HCT116 (cell line): ENCODE measurements at regions not wholly inside any gene's neighbourhood (a gene's known extent, or its start where the extent isn't known, plus 50 kb on each side); places are given as distances from the start of the nearest gene placed in this dataset.

Experiments used
- EZH2phosphoT487 ChIP-seq: fragments of 200-600 bp; IDR thresholded peaks from 2 replicates; pipeline ENCODE4 v1.6.1; 2018; ENCODE audit warnings: antibody characterized with exemption, borderline replicate concordance
- JUND ChIP-seq: IDR thresholded peaks from 2 replicates; pipeline ENCODE4 v1.6.1; 2012
- POLR2A ChIP-seq: IDR thresholded peaks from 2 replicates; pipeline ENCODE4 v1.7.0; 2011; ENCODE audit warnings: borderline replicate concordance; ENCODE audit not compliant: insufficient read depth, insufficient read length; ENCODE audit errors: extremely low read depth
- POLR2AphosphoS5 ChIP-seq: IDR thresholded peaks from 2 replicates; pipeline ENCODE4 v1.6.1; 2011; ENCODE audit warnings: mild to moderate bottlenecking, low read depth, low read length, moderate library complexity
- SIN3A ChIP-seq: IDR thresholded peaks from 2 replicates; pipeline ENCODE4 v1.6.1; 2012; ENCODE audit warnings: low read depth
- SRF ChIP-seq: IDR thresholded peaks from 2 replicates; pipeline ENCODE4 v1.6.1; 2012; ENCODE audit warnings: low read depth
- TCF7L2 ChIP-seq: IDR thresholded peaks from 2 replicates; pipeline ENCODE4 v1.7.0; 2011; ENCODE audit warnings: borderline replicate concordance, inconsistent platforms; ENCODE audit not compliant: insufficient read depth, insufficient read length; ENCODE audit errors: extremely low read depth
- YY1 ChIP-seq: IDR thresholded peaks from 2 replicates; pipeline ENCODE4 v1.6.1; 2011; ENCODE audit warnings: low read length, low read depth, moderate library complexity, mild to moderate bottlenecking; ENCODE audit not compliant: insufficient replicate concordance; ENCODE audit errors: extremely low read depth
- ZNF274 ChIP-seq: fragments of 200-500 bp; sonication (Bioruptor generic); IDR thresholded peaks from 2 replicates; pipeline ENCODE4 v1.6.1; 2014; ENCODE audit warnings: mild to moderate bottlenecking, low read depth, low read length, inconsistent platforms
- TF ChIP-seq, protein P1 (sequence below): IDR thresholded peaks from 2 replicates; pipeline ENCODE4 v1.6.1; 2012
- TF ChIP-seq, protein P2 (sequence below), 3 experiments: fragments of 200-600 bp in 1 of 3; sonication (generic) in 1 of 3; IDR thresholded peaks in 2 of 3; conservative IDR thresholded peaks in 1 of 3; 2 replicates each; pipeline ENCODE4 v1.5.1; 2012 to 2017; ENCODE audit warnings: low read depth in 2 of 3, low read length in 2 of 3, antibody characterized with exemption in 1 of 3, borderline replicate concordance in 1 of 3, control low read depth in 1 of 3, mild to moderate bottlenecking in 1 of 3, mixed read lengths in 1 of 3, mixed run types in 1 of 3, moderate library complexity in 1 of 3; ENCODE audit not compliant: insufficient read depth in 1 of 3
- TF ChIP-seq, protein P3 (sequence below): IDR thresholded peaks from 2 replicates; pipeline ENCODE4 v1.6.1; 2012
- TF ChIP-seq, protein P4 (sequence below): IDR thresholded peaks from 2 replicates; pipeline ENCODE4 v1.6.1; 2012; ENCODE audit warnings: low read depth

DNA sequence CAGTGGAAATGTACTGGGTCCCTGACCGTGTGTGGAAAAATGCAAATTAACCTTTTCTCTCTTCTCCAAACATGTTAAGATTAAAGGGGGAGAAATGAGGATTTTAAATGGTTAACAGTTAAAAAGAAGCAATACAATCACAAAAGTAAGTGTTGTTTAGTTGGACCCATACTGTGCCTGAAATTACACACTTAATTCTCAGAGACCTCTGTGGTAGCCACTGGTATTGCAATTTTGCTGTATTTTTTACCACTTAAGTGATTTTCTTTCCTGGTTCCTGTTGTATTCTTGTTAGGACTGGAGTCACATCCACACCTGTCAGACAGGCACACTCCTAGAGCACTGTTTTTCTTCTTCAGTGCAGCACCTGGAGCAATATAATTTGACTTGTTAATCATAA, 179.6 kb upstream of the PDGFD start:
- TF ChIP-seq, protein P1, sequence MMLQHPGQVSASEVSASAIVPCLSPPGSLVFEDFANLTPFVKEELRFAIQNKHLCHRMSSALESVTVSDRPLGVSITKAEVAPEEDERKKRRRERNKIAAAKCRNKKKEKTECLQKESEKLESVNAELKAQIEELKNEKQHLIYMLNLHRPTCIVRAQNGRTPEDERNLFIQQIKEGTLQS: no peak
- TF ChIP-seq, protein P2, sequence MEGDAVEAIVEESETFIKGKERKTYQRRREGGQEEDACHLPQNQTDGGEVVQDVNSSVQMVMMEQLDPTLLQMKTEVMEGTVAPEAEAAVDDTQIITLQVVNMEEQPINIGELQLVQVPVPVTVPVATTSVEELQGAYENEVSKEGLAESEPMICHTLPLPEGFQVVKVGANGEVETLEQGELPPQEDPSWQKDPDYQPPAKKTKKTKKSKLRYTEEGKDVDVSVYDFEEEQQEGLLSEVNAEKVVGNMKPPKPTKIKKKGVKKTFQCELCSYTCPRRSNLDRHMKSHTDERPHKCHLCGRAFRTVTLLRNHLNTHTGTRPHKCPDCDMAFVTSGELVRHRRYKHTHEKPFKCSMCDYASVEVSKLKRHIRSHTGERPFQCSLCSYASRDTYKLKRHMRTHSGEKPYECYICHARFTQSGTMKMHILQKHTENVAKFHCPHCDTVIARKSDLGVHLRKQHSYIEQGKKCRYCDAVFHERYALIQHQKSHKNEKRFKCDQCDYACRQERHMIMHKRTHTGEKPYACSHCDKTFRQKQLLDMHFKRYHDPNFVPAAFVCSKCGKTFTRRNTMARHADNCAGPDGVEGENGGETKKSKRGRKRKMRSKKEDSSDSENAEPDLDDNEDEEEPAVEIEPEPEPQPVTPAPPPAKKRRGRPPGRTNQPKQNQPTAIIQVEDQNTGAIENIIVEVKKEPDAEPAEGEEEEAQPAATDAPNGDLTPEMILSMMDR (IDR thresholded peaks at IDR 0.05 in 2 of 3, conservative IDR thresholded peaks at IDR 0.05 in 1 of 3; ENCODE audit: borderline replicate concordance in 1 of 3, insufficient read depth in 1 of 3, low read depth in 2 of 3, low read length in 2 of 3): peak in 2 of 3 experiments; percentile 36 to 48; a peak in 3 of 6 replicates
- TF ChIP-seq ZNF274 (no peak), POLR2AphosphoS5 (no peak), EZH2phosphoT487 (no peak), JUND (no peak), YY1 (no peak), TCF7L2 (no peak), POLR2A (no peak), SIN3A (no peak), SRF (no peak)
- TF ChIP-seq, protein P3, sequence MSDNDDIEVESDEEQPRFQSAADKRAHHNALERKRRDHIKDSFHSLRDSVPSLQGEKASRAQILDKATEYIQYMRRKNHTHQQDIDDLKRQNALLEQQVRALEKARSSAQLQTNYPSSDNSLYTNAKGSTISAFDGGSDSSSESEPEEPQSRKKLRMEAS: no peak
- TF ChIP-seq, protein P4, sequence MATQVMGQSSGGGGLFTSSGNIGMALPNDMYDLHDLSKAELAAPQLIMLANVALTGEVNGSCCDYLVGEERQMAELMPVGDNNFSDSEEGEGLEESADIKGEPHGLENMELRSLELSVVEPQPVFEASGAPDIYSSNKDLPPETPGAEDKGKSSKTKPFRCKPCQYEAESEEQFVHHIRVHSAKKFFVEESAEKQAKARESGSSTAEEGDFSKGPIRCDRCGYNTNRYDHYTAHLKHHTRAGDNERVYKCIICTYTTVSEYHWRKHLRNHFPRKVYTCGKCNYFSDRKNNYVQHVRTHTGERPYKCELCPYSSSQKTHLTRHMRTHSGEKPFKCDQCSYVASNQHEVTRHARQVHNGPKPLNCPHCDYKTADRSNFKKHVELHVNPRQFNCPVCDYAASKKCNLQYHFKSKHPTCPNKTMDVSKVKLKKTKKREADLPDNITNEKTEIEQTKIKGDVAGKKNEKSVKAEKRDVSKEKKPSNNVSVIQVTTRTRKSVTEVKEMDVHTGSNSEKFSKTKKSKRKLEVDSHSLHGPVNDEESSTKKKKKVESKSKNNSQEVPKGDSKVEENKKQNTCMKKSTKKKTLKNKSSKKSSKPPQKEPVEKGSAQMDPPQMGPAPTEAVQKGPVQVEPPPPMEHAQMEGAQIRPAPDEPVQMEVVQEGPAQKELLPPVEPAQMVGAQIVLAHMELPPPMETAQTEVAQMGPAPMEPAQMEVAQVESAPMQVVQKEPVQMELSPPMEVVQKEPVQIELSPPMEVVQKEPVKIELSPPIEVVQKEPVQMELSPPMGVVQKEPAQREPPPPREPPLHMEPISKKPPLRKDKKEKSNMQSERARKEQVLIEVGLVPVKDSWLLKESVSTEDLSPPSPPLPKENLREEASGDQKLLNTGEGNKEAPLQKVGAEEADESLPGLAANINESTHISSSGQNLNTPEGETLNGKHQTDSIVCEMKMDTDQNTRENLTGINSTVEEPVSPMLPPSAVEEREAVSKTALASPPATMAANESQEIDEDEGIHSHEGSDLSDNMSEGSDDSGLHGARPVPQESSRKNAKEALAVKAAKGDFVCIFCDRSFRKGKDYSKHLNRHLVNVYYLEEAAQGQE: no peak
